ENCODE measurements at regions not wholly inside any gene's neighbourhood (a gene's known extent, or its start where the extent isn't known, plus 50 kb on each side); places are given as distances from the start of the nearest gene placed in this dataset.

- Histone ChIP-seq H3K36me3 (ENCODE audit: insufficient read depth, low read length) (no peaks in the 10 kb centered on the region), H3K9me3 (ENCODE audit: low read depth, low read length) (no peaks in the 10 kb centered on the region), H3K27me3 (ENCODE audit: insufficient read depth, low read length) (no peaks in the 10 kb centered on the region), H3K4me1 (ENCODE audit: insufficient read depth, low read length) (no peaks in the 10 kb centered on the region), H3K27ac (ENCODE audit: low read depth, low read length) (no peak overlapping the region), H3K4me3 (ENCODE audit: insufficient read depth, low read length) (no peak overlapping the region), H4K20me1 (ENCODE audit: insufficient read depth, low read length) (no peaks in the 10 kb centered on the region), H3K4me2 (ENCODE audit: insufficient read depth, low read length) (no peak overlapping the region), H2AFZ (ENCODE audit: low read length) (no peak overlapping the region), H3K79me2 (ENCODE audit: insufficient read depth, low read length) (no peaks in the 10 kb centered on the region)
- no peak for DNase-seq (ENCODE audit: insufficient read length, low spot score, missing footprints)
- TF ChIP-seq CTCF (IDR thresholded peaks at IDR 0.05; ENCODE audit: extremely low read depth, low read depth, low read length): no peak
Observed at GRCh38 chr5:56464935-56465768, 232.0 kb upstream of the ANKRD55 start.

DNA sequence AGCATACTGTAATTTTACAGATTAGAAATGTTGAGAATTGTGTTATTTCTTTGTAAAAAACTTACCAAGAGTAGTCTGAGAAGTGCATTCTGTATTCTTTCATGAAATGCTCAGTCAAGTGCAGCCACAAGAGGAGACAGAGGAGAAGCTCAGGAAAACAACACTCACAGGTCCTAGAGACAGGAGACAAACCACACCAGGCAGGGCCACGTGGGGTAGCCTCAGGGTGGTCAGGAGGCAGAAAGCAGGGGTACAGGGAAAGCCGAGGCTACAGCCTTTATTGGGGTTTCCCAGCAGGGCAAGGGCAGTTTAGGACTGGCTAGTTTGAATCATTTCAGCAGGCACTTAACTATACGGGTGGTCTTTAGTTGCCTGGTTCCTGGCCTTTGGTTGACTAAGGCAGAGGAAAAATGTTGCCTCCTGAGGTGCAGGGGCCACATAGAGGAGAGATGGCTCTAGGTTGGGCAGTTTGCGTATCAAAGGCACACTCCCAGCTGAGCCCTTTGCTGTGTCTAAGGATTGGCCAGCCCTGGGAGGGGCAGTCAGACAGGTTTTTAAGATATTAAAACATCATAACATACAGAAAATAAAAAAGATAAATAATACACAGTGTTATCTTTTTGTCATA, 230.9 kb upstream of the ANKRD55 start:
- no peaks in the 10 kb centered on the region for H3K27me3 ChIP-seq (ENCODE audit: insufficient read depth, low read length)
- no peaks in the 10 kb centered on the region for H3K9me3 ChIP-seq (ENCODE audit: low read depth, low read length)
- H4K20me1 ChIP-seq (ENCODE audit: insufficient read depth, low read length): no peaks in the 10 kb centered on the region
- no peaks in the 10 kb centered on the region for H3K4me1 ChIP-seq (ENCODE audit: insufficient read depth, low read length)
- no peak overlapping the region for H2AFZ ChIP-seq (ENCODE audit: low read length)
- H3K27ac ChIP-seq (ENCODE audit: low read depth, low read length): no peak overlapping the region
- no peak for DNase-seq (ENCODE audit: insufficient read length, low spot score, missing footprints)
- H3K4me3 ChIP-seq (ENCODE audit: insufficient read depth, low read length): no peak overlapping the region
- no peak for TF ChIP-seq CTCF (IDR thresholded peaks at IDR 0.05; ENCODE audit: extremely low read depth, low read depth, low read length)
- no peaks in the 10 kb centered on the region for H3K36me3 ChIP-seq (ENCODE audit: insufficient read depth, low read length)
- no peak overlapping the region for H3K4me2 ChIP-seq (ENCODE audit: insufficient read depth, low read length)
- H3K79me2 ChIP-seq (ENCODE audit: insufficient read depth, low read length): no peaks in the 10 kb centered on the region

DNA sequence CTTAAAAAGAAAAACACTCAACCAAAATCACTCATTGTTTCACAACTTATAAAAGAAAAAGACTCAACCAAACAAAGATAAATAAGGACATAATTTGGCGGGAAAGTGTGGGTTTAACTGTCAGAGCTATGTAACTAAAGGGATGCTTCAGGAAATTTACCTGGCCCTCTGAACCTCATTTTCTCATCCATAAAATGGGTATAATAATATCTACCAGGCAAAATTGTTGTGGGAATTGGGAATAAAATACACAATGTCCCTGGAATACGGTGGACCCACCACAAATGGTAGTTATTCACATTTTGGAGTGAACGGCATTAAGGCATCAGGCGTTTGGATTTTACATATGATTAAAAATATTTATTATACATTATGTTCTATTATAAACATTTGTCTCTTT, 228.5 kb upstream of the ANKRD55 start:
- Histone ChIP-seq H3K27ac (ENCODE audit: low read depth, low read length) (no peak overlapping the region), H3K79me2 (ENCODE audit: insufficient read depth, low read length) (no peaks in the 10 kb centered on the region), H3K4me2 (ENCODE audit: insufficient read depth, low read length) (no peak overlapping the region), H4K20me1 (ENCODE audit: insufficient read depth, low read length) (no peaks in the 10 kb centered on the region), H3K4me1 (ENCODE audit: insufficient read depth, low read length) (no peaks in the 10 kb centered on the region), H3K4me3 (ENCODE audit: insufficient read depth, low read length) (no peak overlapping the region), H3K36me3 (ENCODE audit: insufficient read depth, low read length) (no peaks in the 10 kb centered on the region), H3K27me3 (ENCODE audit: insufficient read depth, low read length) (no peaks in the 10 kb centered on the region), H3K9me3 (ENCODE audit: low read depth, low read length) (no peaks in the 10 kb centered on the region), H2AFZ (ENCODE audit: low read length) (no peak overlapping the region)
- DNase-seq (ENCODE audit: insufficient read length, low spot score, missing footprints): no peak
- TF ChIP-seq CTCF (IDR thresholded peaks at IDR 0.05; ENCODE audit: extremely low read depth, low read depth, low read length): no peak

- no peaks in the 10 kb centered on the region for H3K4me1 ChIP-seq (ENCODE audit: insufficient read depth, low read length)
- H3K4me2 ChIP-seq (ENCODE audit: insufficient read depth, low read length): no peak overlapping the region
- H3K79me2 ChIP-seq (ENCODE audit: insufficient read depth, low read length): no peaks in the 10 kb centered on the region
- H3K27me3 ChIP-seq (ENCODE audit: insufficient read depth, low read length): no peaks in the 10 kb centered on the region
- no peak for TF ChIP-seq CTCF (IDR thresholded peaks at IDR 0.05; ENCODE audit: extremely low read depth, low read depth, low read length)
- no peak for DNase-seq (ENCODE audit: insufficient read length, low spot score, missing footprints)
- no peak overlapping the region for H2AFZ ChIP-seq (ENCODE audit: low read length)
- no peaks in the 10 kb centered on the region for H4K20me1 ChIP-seq (ENCODE audit: insufficient read depth, low read length)
- no peaks in the 10 kb centered on the region for H3K36me3 ChIP-seq (ENCODE audit: insufficient read depth, low read length)
- no peak overlapping the region for H3K4me3 ChIP-seq (ENCODE audit: insufficient read depth, low read length)
- no peak overlapping the region for H3K27ac ChIP-seq (ENCODE audit: low read depth, low read length)
- H3K9me3 ChIP-seq (ENCODE audit: low read depth, low read length): no peaks in the 10 kb centered on the region
Observed at GRCh38 chr5:56460681-56461191, 227.6 kb upstream of the ANKRD55 start.

Measured in osteoblast (primary cell).